ENCODE measurements at regions not wholly inside any gene's neighbourhood (a gene's known extent, or its start where the extent isn't known, plus 50 kb on each side); places are given as distances from the start of the nearest gene placed in this dataset.

- Histone ChIP-seq H3K9me3 (ENCODE audit: control insufficient read depth in 1 of 2, low read length in 2 of 2) (no peaks in the 10 kb centered on the region), H3K4me3 (ENCODE audit: low read depth in 1 of 2, low read length in 2 of 2) (no peak overlapping the region), H3K4me1 (ENCODE audit: control insufficient read depth in 1 of 2, insufficient read depth in 2 of 2, low read length in 2 of 2) (no peaks in the 10 kb centered on the region), H3K9ac (ENCODE audit: low read depth in 1 of 2, low read length in 2 of 2) (no peak overlapping the region), H3K27me3 (ENCODE audit: control insufficient read depth in 1 of 2, insufficient read depth in 2 of 2, low read length in 2 of 2) (no peaks in the 10 kb centered on the region), H3K36me3 (ENCODE audit: control insufficient read depth in 1 of 2, insufficient read depth in 2 of 2, low read length in 2 of 2) (no peaks in the 10 kb centered on the region), H3K27ac (ENCODE audit: low read depth, low read length) (no peak overlapping the region)
These were observed 163.8 kb upstream of the ARHGEF26 start for GRCh38 chr3:153957421-153957820.

GRCh38 chr3:153958635-153959595 lies 162.3 kb upstream of the ARHGEF26 start:
- Histone ChIP-seq H3K9ac (ENCODE audit: low read depth in 1 of 2, low read length in 2 of 2) (no peak overlapping the region), H3K27ac (ENCODE audit: low read depth, low read length) (no peak overlapping the region), H3K4me3 (ENCODE audit: low read depth in 1 of 2, low read length in 2 of 2) (no peak overlapping the region)

GRCh38 chr3:153960458-153961074 lies 160.6 kb upstream of the ARHGEF26 start:
- Histone ChIP-seq H3K36me3 (ENCODE audit: control insufficient read depth in 1 of 2, insufficient read depth in 2 of 2, low read length in 2 of 2) (no peaks in the 10 kb centered on the region), H3K9ac (ENCODE audit: low read depth in 1 of 2, low read length in 2 of 2) (no peak overlapping the region), H3K27me3 (ENCODE audit: control insufficient read depth in 1 of 2, insufficient read depth in 2 of 2, low read length in 2 of 2) (no peaks in the 10 kb centered on the region), H3K4me1 (ENCODE audit: control insufficient read depth in 1 of 2, insufficient read depth in 2 of 2, low read length in 2 of 2) (no peaks in the 10 kb centered on the region), H3K27ac (ENCODE audit: low read depth, low read length) (no peak overlapping the region), H3K4me3 (ENCODE audit: low read depth in 1 of 2, low read length in 2 of 2) (no peak overlapping the region), H3K9me3 (ENCODE audit: control insufficient read depth in 1 of 2, low read length in 2 of 2) (no peaks in the 10 kb centered on the region)

More at GRCh38 chr3:153958635-153959595, 162.3 kb upstream of the ARHGEF26 start:
- H3K4me1 ChIP-seq (ENCODE audit: control insufficient read depth in 1 of 2, insufficient read depth in 2 of 2, low read length in 2 of 2) = no peaks in the 10 kb centered on the region
- no peaks in the 10 kb centered on the region for H3K9me3 ChIP-seq (ENCODE audit: control insufficient read depth in 1 of 2, low read length in 2 of 2)
- H3K36me3 ChIP-seq (ENCODE audit: control insufficient read depth in 1 of 2, insufficient read depth in 2 of 2, low read length in 2 of 2) = no peaks in the 10 kb centered on the region
- H3K27me3 ChIP-seq (ENCODE audit: control insufficient read depth in 1 of 2, insufficient read depth in 2 of 2, low read length in 2 of 2) = no peaks in the 10 kb centered on the region

GRCh38 chr3:153961494-153961893 lies 159.7 kb upstream of the ARHGEF26 start:
- Histone ChIP-seq H3K27ac (ENCODE audit: low read depth, low read length) (no peak overlapping the region), H3K4me1 (ENCODE audit: control insufficient read depth in 1 of 2, insufficient read depth in 2 of 2, low read length in 2 of 2) (no peaks in the 10 kb centered on the region), H3K36me3 (ENCODE audit: control insufficient read depth in 1 of 2, insufficient read depth in 2 of 2, low read length in 2 of 2) (no peaks in the 10 kb centered on the region)

GRCh38 chr3:153963012-153963411 lies 158.2 kb upstream of the ARHGEF26 start:
- Histone ChIP-seq H3K27ac (ENCODE audit: low read depth, low read length) (no peak overlapping the region), H3K9me3 (ENCODE audit: control insufficient read depth in 1 of 2, low read length in 2 of 2) (no peaks in the 10 kb centered on the region), H3K27me3 (ENCODE audit: control insufficient read depth in 1 of 2, insufficient read depth in 2 of 2, low read length in 2 of 2) (no peaks in the 10 kb centered on the region), H3K9ac (ENCODE audit: low read depth in 1 of 2, low read length in 2 of 2) (no peak overlapping the region), H3K36me3 (ENCODE audit: control insufficient read depth in 1 of 2, insufficient read depth in 2 of 2, low read length in 2 of 2) (no peaks in the 10 kb centered on the region), H3K4me1 (ENCODE audit: control insufficient read depth in 1 of 2, insufficient read depth in 2 of 2, low read length in 2 of 2) (no peaks in the 10 kb centered on the region), H3K4me3 (ENCODE audit: low read depth in 1 of 2, low read length in 2 of 2) (no peak overlapping the region)

More at GRCh38 chr3:153961494-153961893, 159.7 kb upstream of the ARHGEF26 start:
- H3K9ac ChIP-seq (ENCODE audit: low read depth in 1 of 2, low read length in 2 of 2) = no peak overlapping the region
- no peaks in the 10 kb centered on the region for H3K9me3 ChIP-seq (ENCODE audit: control insufficient read depth in 1 of 2, low read length in 2 of 2)
- no peak overlapping the region for H3K4me3 ChIP-seq (ENCODE audit: low read depth in 1 of 2, low read length in 2 of 2)
- H3K27me3 ChIP-seq (ENCODE audit: control insufficient read depth in 1 of 2, insufficient read depth in 2 of 2, low read length in 2 of 2) = no peaks in the 10 kb centered on the region

- Histone ChIP-seq H3K9ac (ENCODE audit: low read depth in 1 of 2, low read length in 2 of 2) (no peak overlapping the region), H3K4me1 (ENCODE audit: control insufficient read depth in 1 of 2, insufficient read depth in 2 of 2, low read length in 2 of 2) (no peaks in the 10 kb centered on the region), H3K4me3 (ENCODE audit: low read depth in 1 of 2, low read length in 2 of 2) (no peak overlapping the region)
These were observed 153.9 kb upstream of the ARHGEF26 start for GRCh38 chr3:153967260-153967659.

GRCh38 chr3:153970047-153970446 lies 151.1 kb upstream of the ARHGEF26 start:
- H3K4me1 ChIP-seq (ENCODE audit: control insufficient read depth in 1 of 2, insufficient read depth in 2 of 2, low read length in 2 of 2) = no peaks in the 10 kb centered on the region
- H3K27me3 ChIP-seq (ENCODE audit: control insufficient read depth in 1 of 2, insufficient read depth in 2 of 2, low read length in 2 of 2) = no peaks in the 10 kb centered on the region
- H3K4me3 ChIP-seq (ENCODE audit: low read depth in 1 of 2, low read length in 2 of 2) = no peak overlapping the region
- no peak overlapping the region for H3K27ac ChIP-seq (ENCODE audit: low read depth, low read length)
- no peaks in the 10 kb centered on the region for H3K9me3 ChIP-seq (ENCODE audit: control insufficient read depth in 1 of 2, low read length in 2 of 2)
- H3K36me3 ChIP-seq (ENCODE audit: control insufficient read depth in 1 of 2, insufficient read depth in 2 of 2, low read length in 2 of 2) = no peaks in the 10 kb centered on the region
- H3K9ac ChIP-seq (ENCODE audit: low read depth in 1 of 2, low read length in 2 of 2) = no peak overlapping the region

More at GRCh38 chr3:153967260-153967659, 153.9 kb upstream of the ARHGEF26 start:
- Histone ChIP-seq H3K9me3 (ENCODE audit: control insufficient read depth in 1 of 2, low read length in 2 of 2) (no peaks in the 10 kb centered on the region), H3K36me3 (ENCODE audit: control insufficient read depth in 1 of 2, insufficient read depth in 2 of 2, low read length in 2 of 2) (no peaks in the 10 kb centered on the region), H3K27ac (ENCODE audit: low read depth, low read length) (no peak overlapping the region), H3K27me3 (ENCODE audit: control insufficient read depth in 1 of 2, insufficient read depth in 2 of 2, low read length in 2 of 2) (no peaks in the 10 kb centered on the region)

GRCh38 chr3:153970741-153971347 lies 150.3 kb upstream of the ARHGEF26 start:
- no peak overlapping the region for H3K27ac ChIP-seq (ENCODE audit: low read depth, low read length)
- H3K4me3 ChIP-seq (ENCODE audit: low read depth in 1 of 2, low read length in 2 of 2) = no peak overlapping the region
- H3K4me1 ChIP-seq (ENCODE audit: control insufficient read depth in 1 of 2, insufficient read depth in 2 of 2, low read length in 2 of 2) = no peaks in the 10 kb centered on the region
- no peaks in the 10 kb centered on the region for H3K36me3 ChIP-seq (ENCODE audit: control insufficient read depth in 1 of 2, insufficient read depth in 2 of 2, low read length in 2 of 2)
- peaks cover 0 to 3% of the 10 kb centered on the region in 2 donors for H3K27me3 ChIP-seq (ENCODE audit: control insufficient read depth in 1 of 2, insufficient read depth in 2 of 2, low read length in 2 of 2)
- no peak overlapping the region for H3K9ac ChIP-seq (ENCODE audit: low read depth in 1 of 2, low read length in 2 of 2)
- no peaks in the 10 kb centered on the region for H3K9me3 ChIP-seq (ENCODE audit: control insufficient read depth in 1 of 2, low read length in 2 of 2)

- Histone ChIP-seq H3K4me3 (ENCODE audit: low read depth in 1 of 2, low read length in 2 of 2) (no peak overlapping the region), H3K9me3 (ENCODE audit: control insufficient read depth in 1 of 2, low read length in 2 of 2) (no peaks in the 10 kb centered on the region), H3K4me1 (ENCODE audit: control insufficient read depth in 1 of 2, insufficient read depth in 2 of 2, low read length in 2 of 2) (no peaks in the 10 kb centered on the region), H3K9ac (ENCODE audit: low read depth in 1 of 2, low read length in 2 of 2) (no peak overlapping the region), H3K27me3 (ENCODE audit: control insufficient read depth in 1 of 2, insufficient read depth in 2 of 2, low read length in 2 of 2) (peaks cover 0 to 3% of the 10 kb centered on the region in 2 donors), H3K36me3 (ENCODE audit: control insufficient read depth in 1 of 2, insufficient read depth in 2 of 2, low read length in 2 of 2) (no peaks in the 10 kb centered on the region), H3K27ac (ENCODE audit: low read depth, low read length) (no peak overlapping the region)
These were observed 148.3 kb upstream of the ARHGEF26 start for GRCh38 chr3:153972862-153973261.

GRCh38 chr3:153973722-153974265 lies 147.4 kb upstream of the ARHGEF26 start:
- Histone ChIP-seq H3K9me3 (ENCODE audit: control insufficient read depth in 1 of 2, low read length in 2 of 2) (no peaks in the 10 kb centered on the region), H3K27ac (ENCODE audit: low read depth, low read length) (no peak overlapping the region), H3K9ac (ENCODE audit: low read depth in 1 of 2, low read length in 2 of 2) (no peak overlapping the region), H3K4me3 (ENCODE audit: low read depth in 1 of 2, low read length in 2 of 2) (no peak overlapping the region), H3K4me1 (ENCODE audit: control insufficient read depth in 1 of 2, insufficient read depth in 2 of 2, low read length in 2 of 2) (no peaks in the 10 kb centered on the region), H3K27me3 (ENCODE audit: control insufficient read depth in 1 of 2, insufficient read depth in 2 of 2, low read length in 2 of 2) (peaks cover 0 to 3% of the 10 kb centered on the region in 2 donors), H3K36me3 (ENCODE audit: control insufficient read depth in 1 of 2, insufficient read depth in 2 of 2, low read length in 2 of 2) (no peaks in the 10 kb centered on the region)
